Thyroid gland (tissue), 4 donors: ENCODE measurements at regions not wholly inside any gene's neighbourhood (a gene's known extent, or its start where the extent isn't known, plus 50 kb on each side); places are given as distances from the start of the nearest gene placed in this dataset.

Experiments used
- CTCF ChIP-seq, 6 experiments: fragments of 200-600 bp in 3 of 6; fragments of 450-650 bp in 3 of 6; sonication (generic) in 3 of 6; IDR thresholded peaks; one replicate each; pipeline ENCODE4 v1.5.1; 2016 to 2019; ENCODE audit warnings: antibody characterized with exemption in 6 of 6, mild to moderate bottlenecking in 2 of 6, inconsistent platforms in 1 of 6, moderate library complexity in 1 of 6
- POLR2A ChIP-seq, 2 donors: fragments of 450-650 bp; IDR thresholded peaks; one replicate each; pipeline ENCODE4 v1.6.1; 2017; ENCODE audit warnings: antibody characterized with exemption in 2 of 2, mild to moderate bottlenecking in 2 of 2, moderate library complexity in 1 of 2

GRCh38 chr5:126683912-126684311 lies 83.2 kb downstream of the PHAX start:
- TF ChIP-seq CTCF (IDR thresholded peaks at IDR 0.05): no peak
- TF ChIP-seq POLR2A (IDR thresholded peaks at IDR 0.05): no peak
